WTC11 (cell line): ENCODE measurements at regions not wholly inside any gene's neighbourhood (a gene's known extent, or its start where the extent isn't known, plus 50 kb on each side); places are given as distances from the start of the nearest gene placed in this dataset.
A peak's percentile ranks its signal among the peaks of the same experiment; 100 is the strongest.

Source experiments
- ATAC-seq: fragments of 200-7000 bp; cut with Tn5 transposase; 2 replicates; pipeline ENCODE4 v1.10.0; 2021; ENCODE audit warnings: mild to moderate bottlenecking, moderate library complexity
- CTCF ChIA-PET: fragments of 300-600 bp; sonication (Branson Sonifier 250); formaldehyde crosslinking; loops from one replicate; lab custom pipeline; 2021; ENCODE audit warnings: antibody characterized with exemption; lab: Charles Lee
- POLR2A ChIA-PET: fragments of 350-600 bp; sonication (Branson Sonifier 250); formaldehyde crosslinking; loops from one replicate; lab custom pipeline; 2021; ENCODE audit warnings: antibody characterized with exemption; lab: Charles Lee
- DNase-seq: peaks from one replicate; pipeline ENCODE4 v3.0.0; 2021; ENCODE audit warnings: low spot score
- H3K27ac Mint-ChIP-seq: 2 replicates; pipeline ENCODE4 v1.8.0; 2021; ENCODE audit warnings: mixed read lengths
- H3K27me3 Mint-ChIP-seq: 2 replicates; pipeline ENCODE4 v1.8.0; 2021; ENCODE audit warnings: low read depth, mild to moderate bottlenecking, moderate library complexity, mixed read lengths
- H3K36me3 Mint-ChIP-seq: 2 replicates; pipeline ENCODE4 v1.8.0; 2021; ENCODE audit warnings: mixed read lengths
- H3K4me1 Mint-ChIP-seq: 2 replicates; pipeline ENCODE4 v1.8.0; 2022; ENCODE audit warnings: mixed read lengths
- H3K4me3 Mint-ChIP-seq: 2 replicates; pipeline ENCODE4 v1.8.0; 2021; ENCODE audit warnings: mild to moderate bottlenecking, moderate library complexity, mixed read lengths
- H3K9me3 Mint-ChIP-seq: 2 replicates; pipeline ENCODE4 v1.8.0; 2021; ENCODE audit warnings: mixed read lengths
- CBFB ChIP-seq: sonication (generic); formaldehyde crosslinking; IDR thresholded peaks from 2 replicates; pipeline ENCODE4 v1.8.1; 2022; ENCODE audit warnings: mild to moderate bottlenecking, low read depth, missing genetic modification reagents
- E2F4 ChIP-seq: sonication (generic); formaldehyde crosslinking; IDR thresholded peaks from 2 replicates; pipeline ENCODE4 v1.8.1; 2022; ENCODE audit warnings: low read depth, mild to moderate bottlenecking, moderate library complexity, missing genetic modification reagents, borderline replicate concordance
- FOXK1 ChIP-seq: sonication (generic); formaldehyde crosslinking; IDR thresholded peaks from 2 replicates; pipeline ENCODE4 v1.8.0; 2022; ENCODE audit warnings: mild to moderate bottlenecking, moderate library complexity, missing genetic modification reagents
- FOXP1 ChIP-seq: sonication (generic); formaldehyde crosslinking; IDR thresholded peaks from 2 replicates; pipeline ENCODE4 v1.8.0; 2022; ENCODE audit warnings: missing genetic modification reagents, mild to moderate bottlenecking, moderate library complexity, borderline replicate concordance
- GRHL2 ChIP-seq: fragments of 250-450 bp; sonication (Bioruptor Pico); IDR thresholded peaks from 2 replicates; pipeline ENCODE4 v1.8.0; 2022; ENCODE audit warnings: mild to moderate bottlenecking, moderate library complexity; ENCODE audit not compliant: insufficient replicate concordance, severe bottlenecking
- HMGA2 ChIP-seq: fragments of 250-450 bp; sonication (Bioruptor Pico); IDR thresholded peaks from 2 replicates; pipeline ENCODE4 v1.4.0; 2021; ENCODE audit warnings: mild to moderate bottlenecking, moderate library complexity
- KAT7 ChIP-seq: sonication (generic); formaldehyde crosslinking; IDR thresholded peaks from 2 replicates; pipeline ENCODE4 v1.8.1; 2023; ENCODE audit warnings: missing genetic modification reagents, mild to moderate bottlenecking, borderline replicate concordance
- NFATC4 ChIP-seq: fragments of 250-450 bp; sonication (Bioruptor Pico); IDR thresholded peaks from 2 replicates; pipeline ENCODE4 v1.9.0; 2021; ENCODE audit warnings: mild to moderate bottlenecking
- NR3C1 ChIP-seq: sonication (generic); formaldehyde crosslinking; conservative IDR thresholded peaks from 2 replicates; pipeline ENCODE4 v1.8.1; 2023; ENCODE audit warnings: low read depth, mild to moderate bottlenecking, missing genetic modification reagents
- OVOL2 ChIP-seq: fragments of 250-450 bp; sonication (Bioruptor Pico); IDR thresholded peaks from 2 replicates; pipeline ENCODE4 v1.9.0; 2021; ENCODE audit warnings: mild to moderate bottlenecking, borderline replicate concordance
- RORB ChIP-seq: fragments of 250-450 bp; sonication (Bioruptor Pico); IDR thresholded peaks from 2 replicates; pipeline ENCODE4 v1.9.0; 2021; ENCODE audit warnings: mild to moderate bottlenecking
- TCF7 ChIP-seq: sonication (generic); formaldehyde crosslinking; IDR thresholded peaks from 2 replicates; pipeline ENCODE4 v1.8.0; 2022; ENCODE audit warnings: mild to moderate bottlenecking, low read depth, missing genetic modification reagents, moderate library complexity
- ZBTB43 ChIP-seq: sonication (generic); formaldehyde crosslinking; IDR thresholded peaks from 2 replicates; pipeline ENCODE4 v1.8.1; 2023; ENCODE audit warnings: mild to moderate bottlenecking, missing genetic modification reagents
- ZNF121 ChIP-seq: sonication (generic); formaldehyde crosslinking; IDR thresholded peaks from 2 replicates; pipeline ENCODE4 v1.8.0; 2023; ENCODE audit warnings: missing genetic modification reagents
- ZNF263 ChIP-seq: sonication (generic); formaldehyde crosslinking; IDR thresholded peaks from 2 replicates; pipeline ENCODE4 v1.8.1; 2022; ENCODE audit warnings: low read depth, mild to moderate bottlenecking, moderate library complexity, missing genetic modification reagents
- TF ChIP-seq, protein P1 (sequence below): sonication (generic); formaldehyde crosslinking; IDR thresholded peaks from 2 replicates; pipeline ENCODE4 v1.8.1; 2022; ENCODE audit warnings: missing genetic modification reagents, borderline replicate concordance
- TF ChIP-seq, protein P2 (sequence below): fragments of 250-450 bp; sonication (Bioruptor Pico); IDR thresholded peaks from 2 replicates; pipeline ENCODE4 v1.9.0; 2021; ENCODE audit warnings: moderate library complexity, mild to moderate bottlenecking, inconsistent platforms, borderline replicate concordance
- TF ChIP-seq, protein P3 (sequence below): sonication (generic); formaldehyde crosslinking; IDR thresholded peaks from 2 replicates; pipeline ENCODE4 v1.8.0; 2023; ENCODE audit warnings: missing genetic modification reagents, mild to moderate bottlenecking, borderline replicate concordance
- TF ChIP-seq, protein P4 (sequence below): sonication (generic); formaldehyde crosslinking; conservative IDR thresholded peaks from 2 replicates; pipeline ENCODE4 v1.8.1; 2023; ENCODE audit warnings: mild to moderate bottlenecking, low read depth, missing genetic modification reagents, moderate library complexity

DNA sequence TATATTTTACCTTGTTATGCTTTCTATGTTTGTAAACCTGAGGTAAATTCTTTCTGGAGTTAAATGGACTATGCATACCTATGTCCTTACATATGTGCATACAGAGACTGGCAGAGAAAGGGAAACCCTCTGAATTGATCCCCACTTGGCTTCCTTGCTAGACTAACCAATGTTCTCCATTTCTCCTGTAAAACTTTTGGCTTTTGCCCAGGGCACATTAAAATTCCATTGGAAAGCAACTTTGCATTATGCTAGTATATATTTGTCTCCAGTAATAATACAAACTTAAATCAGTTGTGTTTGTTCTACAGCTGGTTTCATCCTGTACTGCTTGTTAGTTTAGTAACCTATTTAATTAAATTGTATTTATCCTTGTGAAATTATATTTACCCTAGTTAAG is 646.0 kb upstream of the MARCKS start:
- peak; percentile 39; the same call in 1 of the 2 replicates for ATAC-seq
- CTCF ChIA-PET: no interaction called here
- Mint-ChIP-seq H3K36me3 (no peaks in the 10 kb centered on the region), H3K9me3 (peaks cover 4% of the 10 kb centered on the region; the same call in 1 of the 2 replicates), H3K27me3 (no peaks in the 10 kb centered on the region; the same call in 1 of the 2 replicates), H3K4me1 (peaks cover 15% of the 10 kb centered on the region), H3K27ac (no peak overlapping the region; the same call in 1 of the 2 replicates), H3K4me3 (no peak overlapping the region)
- POLR2A ChIA-PET: no interaction called here
- no peak for TF ChIP-seq GRHL2
- no peak for TF ChIP-seq TCF7 (CRISPR knock-in tag)
- no peak for TF ChIP-seq FOXP1 (CRISPR knock-in tag)
- TF ChIP-seq E2F4: no peak
- no peak for TF ChIP-seq ZNF263 (CRISPR knock-in tag)
- no peak for TF ChIP-seq CBFB
- TF ChIP-seq, protein P1, sequence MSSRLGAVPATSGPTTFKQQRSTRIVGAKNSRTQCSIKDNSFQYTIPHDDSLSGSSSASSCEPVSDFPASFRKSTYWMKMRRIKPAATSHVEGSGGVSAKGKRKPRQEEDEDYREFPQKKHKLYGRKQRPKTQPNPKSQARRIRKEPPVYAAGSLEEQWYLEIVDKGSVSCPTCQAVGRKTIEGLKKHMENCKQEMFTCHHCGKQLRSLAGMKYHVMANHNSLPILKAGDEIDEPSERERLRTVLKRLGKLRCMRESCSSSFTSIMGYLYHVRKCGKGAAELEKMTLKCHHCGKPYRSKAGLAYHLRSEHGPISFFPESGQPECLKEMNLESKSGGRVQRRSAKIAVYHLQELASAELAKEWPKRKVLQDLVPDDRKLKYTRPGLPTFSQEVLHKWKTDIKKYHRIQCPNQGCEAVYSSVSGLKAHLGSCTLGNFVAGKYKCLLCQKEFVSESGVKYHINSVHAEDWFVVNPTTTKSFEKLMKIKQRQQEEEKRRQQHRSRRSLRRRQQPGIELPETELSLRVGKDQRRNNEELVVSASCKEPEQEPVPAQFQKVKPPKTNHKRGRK (CRISPR knock-in tag): no peak
- no peak for TF ChIP-seq RORB (CRISPR knock-in tag)
- TF ChIP-seq, protein P2, sequence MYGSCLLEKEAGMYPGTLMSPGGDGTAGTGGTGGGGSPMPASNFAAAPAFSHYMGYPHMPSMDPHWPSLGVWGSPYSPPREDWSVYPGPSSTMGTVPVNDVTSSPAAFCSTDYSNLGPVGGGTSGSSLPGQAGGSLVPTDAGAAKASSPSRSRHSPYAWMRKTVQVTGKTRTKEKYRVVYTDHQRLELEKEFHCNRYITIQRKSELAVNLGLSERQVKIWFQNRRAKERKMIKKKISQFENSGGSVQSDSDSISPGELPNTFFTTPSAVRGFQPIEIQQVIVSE (CRISPR knock-in tag): no peak
- TF ChIP-seq, protein P3, sequence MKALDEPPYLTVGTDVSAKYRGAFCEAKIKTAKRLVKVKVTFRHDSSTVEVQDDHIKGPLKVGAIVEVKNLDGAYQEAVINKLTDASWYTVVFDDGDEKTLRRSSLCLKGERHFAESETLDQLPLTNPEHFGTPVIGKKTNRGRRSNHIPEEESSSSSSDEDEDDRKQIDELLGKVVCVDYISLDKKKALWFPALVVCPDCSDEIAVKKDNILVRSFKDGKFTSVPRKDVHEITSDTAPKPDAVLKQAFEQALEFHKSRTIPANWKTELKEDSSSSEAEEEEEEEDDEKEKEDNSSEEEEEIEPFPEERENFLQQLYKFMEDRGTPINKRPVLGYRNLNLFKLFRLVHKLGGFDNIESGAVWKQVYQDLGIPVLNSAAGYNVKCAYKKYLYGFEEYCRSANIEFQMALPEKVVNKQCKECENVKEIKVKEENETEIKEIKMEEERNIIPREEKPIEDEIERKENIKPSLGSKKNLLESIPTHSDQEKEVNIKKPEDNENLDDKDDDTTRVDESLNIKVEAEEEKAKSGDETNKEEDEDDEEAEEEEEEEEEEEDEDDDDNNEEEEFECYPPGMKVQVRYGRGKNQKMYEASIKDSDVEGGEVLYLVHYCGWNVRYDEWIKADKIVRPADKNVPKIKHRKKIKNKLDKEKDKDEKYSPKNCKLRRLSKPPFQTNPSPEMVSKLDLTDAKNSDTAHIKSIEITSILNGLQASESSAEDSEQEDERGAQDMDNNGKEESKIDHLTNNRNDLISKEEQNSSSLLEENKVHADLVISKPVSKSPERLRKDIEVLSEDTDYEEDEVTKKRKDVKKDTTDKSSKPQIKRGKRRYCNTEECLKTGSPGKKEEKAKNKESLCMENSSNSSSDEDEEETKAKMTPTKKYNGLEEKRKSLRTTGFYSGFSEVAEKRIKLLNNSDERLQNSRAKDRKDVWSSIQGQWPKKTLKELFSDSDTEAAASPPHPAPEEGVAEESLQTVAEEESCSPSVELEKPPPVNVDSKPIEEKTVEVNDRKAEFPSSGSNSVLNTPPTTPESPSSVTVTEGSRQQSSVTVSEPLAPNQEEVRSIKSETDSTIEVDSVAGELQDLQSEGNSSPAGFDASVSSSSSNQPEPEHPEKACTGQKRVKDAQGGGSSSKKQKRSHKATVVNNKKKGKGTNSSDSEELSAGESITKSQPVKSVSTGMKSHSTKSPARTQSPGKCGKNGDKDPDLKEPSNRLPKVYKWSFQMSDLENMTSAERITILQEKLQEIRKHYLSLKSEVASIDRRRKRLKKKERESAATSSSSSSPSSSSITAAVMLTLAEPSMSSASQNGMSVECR (CRISPR knock-in tag): no peak
- TF ChIP-seq KAT7 (CRISPR knock-in tag): no peak
- TF ChIP-seq OVOL2: no peak
- no peak for TF ChIP-seq FOXK1
- no peak for TF ChIP-seq ZBTB43 (CRISPR knock-in tag)
- TF ChIP-seq HMGA2: no peak
- no peak for TF ChIP-seq NR3C1
- no peak for TF ChIP-seq NFATC4 (CRISPR knock-in tag)
- no peak for TF ChIP-seq ZNF121
- TF ChIP-seq, protein P4, sequence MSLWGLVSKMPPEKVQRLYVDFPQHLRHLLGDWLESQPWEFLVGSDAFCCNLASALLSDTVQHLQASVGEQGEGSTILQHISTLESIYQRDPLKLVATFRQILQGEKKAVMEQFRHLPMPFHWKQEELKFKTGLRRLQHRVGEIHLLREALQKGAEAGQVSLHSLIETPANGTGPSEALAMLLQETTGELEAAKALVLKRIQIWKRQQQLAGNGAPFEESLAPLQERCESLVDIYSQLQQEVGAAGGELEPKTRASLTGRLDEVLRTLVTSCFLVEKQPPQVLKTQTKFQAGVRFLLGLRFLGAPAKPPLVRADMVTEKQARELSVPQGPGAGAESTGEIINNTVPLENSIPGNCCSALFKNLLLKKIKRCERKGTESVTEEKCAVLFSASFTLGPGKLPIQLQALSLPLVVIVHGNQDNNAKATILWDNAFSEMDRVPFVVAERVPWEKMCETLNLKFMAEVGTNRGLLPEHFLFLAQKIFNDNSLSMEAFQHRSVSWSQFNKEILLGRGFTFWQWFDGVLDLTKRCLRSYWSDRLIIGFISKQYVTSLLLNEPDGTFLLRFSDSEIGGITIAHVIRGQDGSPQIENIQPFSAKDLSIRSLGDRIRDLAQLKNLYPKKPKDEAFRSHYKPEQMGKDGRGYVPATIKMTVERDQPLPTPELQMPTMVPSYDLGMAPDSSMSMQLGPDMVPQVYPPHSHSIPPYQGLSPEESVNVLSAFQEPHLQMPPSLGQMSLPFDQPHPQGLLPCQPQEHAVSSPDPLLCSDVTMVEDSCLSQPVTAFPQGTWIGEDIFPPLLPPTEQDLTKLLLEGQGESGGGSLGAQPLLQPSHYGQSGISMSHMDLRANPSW (CRISPR knock-in tag): no peak
- DNase-seq: no peak
